ENCODE measurements at regions not wholly inside any gene's neighbourhood (a gene's known extent, or its start where the extent isn't known, plus 50 kb on each side); places are given as distances from the start of the nearest gene placed in this dataset.
"Not testable (repeated sequence)": the region's sequence is repeated elsewhere in the genome, so short reads cannot be mapped to it uniquely, and the experiment has no call there.

GRCh38 chr7:106443156-106443555 is 158.4 kb upstream of the NAMPT start:
- no peak overlapping the region for H3K4me3 ChIP-seq (ENCODE audit: low read length)
- H3K9me3 ChIP-seq (ENCODE audit: control insufficient read depth in 2 of 3, low read length in 3 of 3): no peaks in the 10 kb centered on the region
- H3K9me3 Mint-ChIP-seq: peaks cover 0 to 14% (median 0%) of the 10 kb centered on the region in 11 donors
- CTCF ChIA-PET: no interaction called here
- H3K4me3 Mint-ChIP-seq: no peak overlapping the region
- no peak overlapping the region for H3K27ac Mint-ChIP-seq
- no peaks in the 10 kb centered on the region for H3K4me1 Mint-ChIP-seq
- no peak overlapping the region for H3K27ac ChIP-seq (ENCODE audit: low read depth, low read length)
- intact Hi-C loops (cut with micrococcal nuclease): no loop called here
- H3K36me3 Mint-ChIP-seq: peaks cover 0 to 9% (median 0%) of the 10 kb centered on the region in 5 donors
- peaks cover 9 to 50% (median 43%) of the 10 kb centered on the region in 5 donors for H3K27me3 Mint-ChIP-seq
- POLR2A ChIA-PET: no interaction called here
- no peaks in the 10 kb centered on the region for H3K27me3 ChIP-seq (ENCODE audit: control insufficient read depth in 2 of 2, insufficient read depth in 2 of 2, low read length in 2 of 2)
- H3K36me3 ChIP-seq (ENCODE audit: control insufficient read depth in 2 of 3, insufficient read depth in 3 of 3, low read length in 3 of 3): no peaks in the 10 kb centered on the region
- H3K4me1 ChIP-seq (ENCODE audit: control insufficient read depth in 2 of 2, insufficient read depth in 2 of 2, low read length in 2 of 2): no peaks in the 10 kb centered on the region
- ATAC-seq (no peak), DNase-seq (no peak)

- intact Hi-C loops (cut with micrococcal nuclease): no loop called here
- peaks cover 0 to 10% (median 1%) of the 10 kb centered on the region in 11 donors for H3K9me3 Mint-ChIP-seq
- no peak overlapping the region for H3K4me3 Mint-ChIP-seq
- no peak overlapping the region for H3K27ac ChIP-seq (ENCODE audit: low read depth, low read length)
- no peak for DNase-seq
- no peak for ATAC-seq
- ChIA-PET CTCF (no interaction called here), POLR2A (no interaction called here)
- peaks cover 0 to 7% (median 0%) of the 10 kb centered on the region in 5 donors for H3K36me3 Mint-ChIP-seq
- H3K27ac Mint-ChIP-seq: no peak overlapping the region
- no peaks in the 10 kb centered on the region for H3K36me3 ChIP-seq (ENCODE audit: control insufficient read depth in 2 of 3, insufficient read depth in 3 of 3, low read length in 3 of 3)
- peaks cover 9 to 50% (median 39%) of the 10 kb centered on the region in 5 donors for H3K27me3 Mint-ChIP-seq
- H3K4me3 ChIP-seq (ENCODE audit: low read length): no peak overlapping the region
- H3K4me1 Mint-ChIP-seq: no peaks in the 10 kb centered on the region
- no peaks in the 10 kb centered on the region for H3K9me3 ChIP-seq (ENCODE audit: control insufficient read depth in 2 of 3, low read length in 3 of 3)
- no peaks in the 10 kb centered on the region for H3K4me1 ChIP-seq (ENCODE audit: control insufficient read depth in 2 of 2, insufficient read depth in 2 of 2, low read length in 2 of 2)
- no peaks in the 10 kb centered on the region for H3K27me3 ChIP-seq (ENCODE audit: control insufficient read depth in 2 of 2, insufficient read depth in 2 of 2, low read length in 2 of 2)
Observed at GRCh38 chr7:106442476-106442875, 157.7 kb upstream of the NAMPT start.

GRCh38 chr7:106441343-106441742 is 156.6 kb upstream of the NAMPT start:
- DNase-seq; H3K4me1 Mint-ChIP-seq; H3K4me3 Mint-ChIP-seq; H3K27me3 ChIP-seq (ENCODE audit: control insufficient read depth in 2 of 2, insufficient read depth in 2 of 2, low read length in 2 of 2); H3K4me1 ChIP-seq (ENCODE audit: control insufficient read depth in 2 of 2, insufficient read depth in 2 of 2, low read length in 2 of 2); H3K9me3 ChIP-seq (ENCODE audit: control insufficient read depth in 2 of 3, low read length in 3 of 3); CTCF ChIA-PET; H3K27ac ChIP-seq (ENCODE audit: low read depth, low read length); H3K27ac Mint-ChIP-seq; ATAC-seq; H3K36me3 ChIP-seq (ENCODE audit: control insufficient read depth in 2 of 3, insufficient read depth in 3 of 3, low read length in 3 of 3); intact Hi-C loops (cut with micrococcal nuclease); H3K4me3 ChIP-seq (ENCODE audit: low read length); POLR2A ChIA-PET; H3K36me3 Mint-ChIP-seq: not testable (repeated sequence)
- H3K27me3 Mint-ChIP-seq: peaks cover 9 to 50% (median 36%) of the 10 kb centered on the region in 5 donors
- H3K9me3 Mint-ChIP-seq: peaks cover 0 to 17% (median 4%) of the 10 kb centered on the region in 11 donors

- H3K4me1 Mint-ChIP-seq; DNase-seq; H3K27me3 ChIP-seq (ENCODE audit: control insufficient read depth in 2 of 2, insufficient read depth in 2 of 2, low read length in 2 of 2); CTCF ChIA-PET; POLR2A ChIA-PET; ATAC-seq; H3K36me3 ChIP-seq (ENCODE audit: control insufficient read depth in 2 of 3, insufficient read depth in 3 of 3, low read length in 3 of 3); intact Hi-C loops (cut with micrococcal nuclease); H3K27ac Mint-ChIP-seq; H3K36me3 Mint-ChIP-seq; H3K9me3 ChIP-seq (ENCODE audit: control insufficient read depth in 2 of 3, low read length in 3 of 3); H3K27ac ChIP-seq (ENCODE audit: low read depth, low read length); H3K4me3 ChIP-seq (ENCODE audit: low read length); H3K4me3 Mint-ChIP-seq; H3K4me1 ChIP-seq (ENCODE audit: control insufficient read depth in 2 of 2, insufficient read depth in 2 of 2, low read length in 2 of 2): not testable (repeated sequence)
- peaks cover 2 to 45% (median 31%) of the 10 kb centered on the region in 5 donors for H3K27me3 Mint-ChIP-seq
- H3K9me3 Mint-ChIP-seq: peaks cover 0 to 21% (median 4%) of the 10 kb centered on the region in 11 donors
Observed at GRCh38 chr7:106436933-106437332, 152.2 kb upstream of the NAMPT start.

- Histone ChIP-seq H3K9me3 (ENCODE audit: control insufficient read depth in 2 of 3, low read length in 3 of 3) (no peaks in the 10 kb centered on the region), H3K27ac (ENCODE audit: low read depth, low read length) (no peak overlapping the region), H3K36me3 (ENCODE audit: control insufficient read depth in 2 of 3, insufficient read depth in 3 of 3, low read length in 3 of 3) (no peaks in the 10 kb centered on the region), H3K4me1 (ENCODE audit: control insufficient read depth in 2 of 2, insufficient read depth in 2 of 2, low read length in 2 of 2) (no peaks in the 10 kb centered on the region), H3K4me3 (ENCODE audit: low read length) (no peak overlapping the region), H3K27me3 (ENCODE audit: control insufficient read depth in 2 of 2, insufficient read depth in 2 of 2, low read length in 2 of 2) (no peaks in the 10 kb centered on the region)
- H3K27ac Mint-ChIP-seq: no peak overlapping the region
- DNase-seq (no peak), ATAC-seq (no peak)
- intact Hi-C loops (cut with micrococcal nuclease): no loop called here
- POLR2A ChIA-PET: no interaction called here
- H3K9me3 Mint-ChIP-seq: peaks cover 0 to 14% (median 4%) of the 10 kb centered on the region in 11 donors
- H3K4me3 Mint-ChIP-seq: no peak overlapping the region
- H3K27me3 Mint-ChIP-seq: peaks cover 0 to 22% (median 15%) of the 10 kb centered on the region in 5 donors
- no peaks in the 10 kb centered on the region for H3K4me1 Mint-ChIP-seq
- H3K36me3 Mint-ChIP-seq: peaks cover 0 to 6% (median 0%) of the 10 kb centered on the region in 5 donors
- CTCF ChIA-PET: no interaction called here
Observed at GRCh38 chr7:106433377-106433776, 148.6 kb upstream of the NAMPT start.

- DNase-seq (no peak), ATAC-seq (no peak)
- H3K4me1 Mint-ChIP-seq: peaks cover 0 to 2% (median 0%) of the 10 kb centered on the region in 7 donors
- no peak overlapping the region for H3K4me3 Mint-ChIP-seq
- intact Hi-C loops (cut with micrococcal nuclease): no loop called here
- no peaks in the 10 kb centered on the region for H3K36me3 ChIP-seq (ENCODE audit: control insufficient read depth in 2 of 3, insufficient read depth in 3 of 3, low read length in 3 of 3)
- peaks cover 0 to 30% (median 19%) of the 10 kb centered on the region in 5 donors for H3K27me3 Mint-ChIP-seq
- H3K27me3 ChIP-seq (ENCODE audit: control insufficient read depth in 2 of 2, insufficient read depth in 2 of 2, low read length in 2 of 2): no peaks in the 10 kb centered on the region
- H3K27ac Mint-ChIP-seq: no peak overlapping the region
- CTCF ChIA-PET: no interaction called here
- peaks cover 0 to 3% (median 0%) of the 10 kb centered on the region in 5 donors for H3K36me3 Mint-ChIP-seq
- no peak overlapping the region for H3K27ac ChIP-seq (ENCODE audit: low read depth, low read length)
- no peaks in the 10 kb centered on the region for H3K9me3 ChIP-seq (ENCODE audit: control insufficient read depth in 2 of 3, low read length in 3 of 3)
- H3K9me3 Mint-ChIP-seq: peaks cover 0 to 6% (median 0%) of the 10 kb centered on the region in 11 donors
- POLR2A ChIA-PET: no interaction called here
- no peak overlapping the region for H3K4me3 ChIP-seq (ENCODE audit: low read length)
- H3K4me1 ChIP-seq (ENCODE audit: control insufficient read depth in 2 of 2, insufficient read depth in 2 of 2, low read length in 2 of 2): no peaks in the 10 kb centered on the region
Observed at GRCh38 chr7:106430535-106431455, 146.0 kb upstream of the NAMPT start.

- Histone ChIP-seq H3K27ac (ENCODE audit: low read depth, low read length) (no peak overlapping the region), H3K4me1 (ENCODE audit: control insufficient read depth in 2 of 2, insufficient read depth in 2 of 2, low read length in 2 of 2) (no peaks in the 10 kb centered on the region), H3K27me3 (ENCODE audit: control insufficient read depth in 2 of 2, insufficient read depth in 2 of 2, low read length in 2 of 2) (no peaks in the 10 kb centered on the region), H3K9me3 (ENCODE audit: control insufficient read depth in 2 of 3, low read length in 3 of 3) (no peaks in the 10 kb centered on the region), H3K4me3 (ENCODE audit: low read length) (no peak overlapping the region), H3K36me3 (ENCODE audit: control insufficient read depth in 2 of 3, insufficient read depth in 3 of 3, low read length in 3 of 3) (no peaks in the 10 kb centered on the region)
- Mint-ChIP-seq H3K27me3 (peaks cover 0 to 30% (median 19%) of the 10 kb centered on the region in 5 donors), H3K9me3 (peaks cover 0 to 6% (median 0%) of the 10 kb centered on the region in 11 donors), H3K36me3 (peaks cover 0 to 3% (median 0%) of the 10 kb centered on the region in 5 donors), H3K27ac (no peak overlapping the region), H3K4me3 (no peak overlapping the region), H3K4me1 (peaks cover 0 to 8% (median under 1%) of the 10 kb centered on the region in 7 donors)
- intact Hi-C loops (cut with micrococcal nuclease): no loop called here
- ChIA-PET POLR2A (no interaction called here), CTCF (no interaction called here)
- DNase-seq: no peak
- ATAC-seq: no peak
Observed at GRCh38 chr7:106430103-106430502, 145.3 kb upstream of the NAMPT start.

Measured in naive thymus-derived CD4-positive, alpha-beta T cell (primary cell).